Gastrocnemius medialis (tissue), 4 donors: ENCODE measurements at regions not wholly inside any gene's neighbourhood (a gene's known extent, or its start where the extent isn't known, plus 50 kb on each side); places are given as distances from the start of the nearest gene placed in this dataset.

Source experiments
- CTCF ChIP-seq, 5 experiments: fragments of 450-650 bp in 3 of 5; fragments of 200-600 bp in 2 of 5; sonication (generic) in 2 of 5; IDR thresholded peaks in 4 of 5; conservative IDR thresholded peaks in 1 of 5; 1 replicate in 4 of 5; 2 replicates in 1 of 5; pipeline ENCODE4 v1.5.1; 2016 to 2019; ENCODE audit warnings: antibody characterized with exemption in 5 of 5, mild to moderate bottlenecking in 3 of 5, moderate library complexity in 3 of 5
- POLR2A ChIP-seq, 2 donors: fragments of 450-650 bp; IDR thresholded peaks; one replicate each; pipeline ENCODE4 v1.6.1; 2017; ENCODE audit warnings: antibody characterized with exemption in 2 of 2, mild to moderate bottlenecking in 2 of 2, moderate library complexity in 2 of 2

- no peak for TF ChIP-seq CTCF (IDR thresholded peaks at IDR 0.05 in 4 of 5, conservative IDR thresholded peaks at IDR 0.05 in 1 of 5)
- TF ChIP-seq POLR2A (IDR thresholded peaks at IDR 0.05): no peak
Measured at GRCh38 chr11:112693781-112694180, 267.4 kb upstream of the NCAM1 start.
